Hepatocyte (in vitro differentiated cells): ENCODE measurements at regions not wholly inside any gene's neighbourhood (a gene's known extent, or its start where the extent isn't known, plus 50 kb on each side); places are given as distances from the start of the nearest gene placed in this dataset.

ENCODE experiments used
- CTCF ChIP-seq: fragments of 200-600 bp; sonication (generic); IDR thresholded peaks from 2 replicates; pipeline ENCODE4 v1.5.1; 2016; ENCODE audit warnings: antibody characterized with exemption, mild to moderate bottlenecking; ENCODE audit not compliant: poor library complexity
- EZH2 ChIP-seq: fragments of 200-600 bp; sonication (generic); IDR thresholded peaks from 2 replicates; pipeline ENCODE4 v1.6.1; 2016; ENCODE audit warnings: antibody characterized with exemption, mild to moderate bottlenecking, borderline replicate concordance

- TF ChIP-seq CTCF (no peak), EZH2 (no peak)
Measured at GRCh38 chr22:49528420-49528720, 299.3 kb downstream of the BRD1 start.
